Body of pancreas (tissue), 4 donors: ENCODE measurements at regions not wholly inside any gene's neighbourhood (a gene's known extent, or its start where the extent isn't known, plus 50 kb on each side); places are given as distances from the start of the nearest gene placed in this dataset.

ENCODE experiments used
- POLR2A ChIP-seq, 3 donors: fragments of 450-650 bp; IDR thresholded peaks; one replicate each; pipeline ENCODE4 v1.6.1; 2016; ENCODE audit warnings: antibody characterized with exemption in 3 of 3, mild to moderate bottlenecking in 2 of 3
- TF ChIP-seq, protein P1 (sequence below), 7 experiments: fragments of 450-650 bp in 4 of 7; fragments of 200-600 bp in 3 of 7; sonication (generic) in 3 of 7; IDR thresholded peaks; one replicate each; pipeline ENCODE4 v1.5.1; 2016 to 2019; ENCODE audit warnings: antibody characterized with exemption in 7 of 7

DNA sequence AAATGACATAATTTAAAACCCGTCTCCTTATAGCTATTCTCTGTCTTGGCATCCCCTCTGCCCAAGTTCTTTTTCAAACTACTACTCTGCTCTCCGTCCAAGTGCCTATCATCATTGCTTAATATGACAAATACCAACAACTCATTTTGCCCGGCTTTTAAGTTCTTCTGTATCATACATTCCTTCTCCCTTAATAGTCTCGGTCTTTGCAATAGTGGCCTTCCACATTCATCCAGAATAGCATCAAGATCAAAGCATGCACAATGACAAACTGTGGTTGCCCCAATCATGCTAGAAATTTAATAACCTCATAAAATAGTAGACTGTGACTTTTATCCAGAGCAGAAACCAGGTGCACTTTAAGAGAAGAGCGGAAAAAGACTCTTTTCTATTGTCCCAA, 198.9 kb downstream of the ETV1 start:
- TF ChIP-seq POLR2A (IDR thresholded peaks at IDR 0.05) = no peak
- TF ChIP-seq, protein P1, sequence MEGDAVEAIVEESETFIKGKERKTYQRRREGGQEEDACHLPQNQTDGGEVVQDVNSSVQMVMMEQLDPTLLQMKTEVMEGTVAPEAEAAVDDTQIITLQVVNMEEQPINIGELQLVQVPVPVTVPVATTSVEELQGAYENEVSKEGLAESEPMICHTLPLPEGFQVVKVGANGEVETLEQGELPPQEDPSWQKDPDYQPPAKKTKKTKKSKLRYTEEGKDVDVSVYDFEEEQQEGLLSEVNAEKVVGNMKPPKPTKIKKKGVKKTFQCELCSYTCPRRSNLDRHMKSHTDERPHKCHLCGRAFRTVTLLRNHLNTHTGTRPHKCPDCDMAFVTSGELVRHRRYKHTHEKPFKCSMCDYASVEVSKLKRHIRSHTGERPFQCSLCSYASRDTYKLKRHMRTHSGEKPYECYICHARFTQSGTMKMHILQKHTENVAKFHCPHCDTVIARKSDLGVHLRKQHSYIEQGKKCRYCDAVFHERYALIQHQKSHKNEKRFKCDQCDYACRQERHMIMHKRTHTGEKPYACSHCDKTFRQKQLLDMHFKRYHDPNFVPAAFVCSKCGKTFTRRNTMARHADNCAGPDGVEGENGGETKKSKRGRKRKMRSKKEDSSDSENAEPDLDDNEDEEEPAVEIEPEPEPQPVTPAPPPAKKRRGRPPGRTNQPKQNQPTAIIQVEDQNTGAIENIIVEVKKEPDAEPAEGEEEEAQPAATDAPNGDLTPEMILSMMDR (IDR thresholded peaks at IDR 0.05) = no peak
